ENCODE measurements at regions not wholly inside any gene's neighbourhood (a gene's known extent, or its start where the extent isn't known, plus 50 kb on each side); places are given as distances from the start of the nearest gene placed in this dataset.

DNA sequence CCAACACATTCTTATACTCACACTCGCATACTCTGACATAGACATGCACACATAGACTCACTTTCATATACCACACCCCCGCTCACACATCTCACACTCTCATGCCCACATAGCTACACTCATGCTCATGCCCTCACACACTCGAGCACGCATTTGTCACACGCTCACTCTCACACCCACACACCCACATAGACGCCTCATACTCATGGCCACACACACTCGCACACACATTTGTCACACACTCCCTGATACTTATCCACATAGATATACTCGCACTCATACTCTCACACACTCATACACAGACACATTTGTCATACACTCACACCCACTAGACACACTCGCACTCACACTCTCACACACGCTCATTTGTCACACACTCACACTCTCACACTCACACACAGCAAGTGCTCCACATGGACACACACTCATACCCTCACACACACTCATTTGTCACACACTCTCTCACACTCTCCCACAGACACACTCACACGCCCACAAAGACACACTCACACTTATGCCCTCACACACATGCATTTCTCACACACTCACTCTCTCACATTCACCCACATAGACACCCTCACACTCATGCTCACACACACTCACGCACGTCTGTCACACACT is 50.9 kb downstream of the TNP1 start:
- no peak for DNase-seq (ENCODE audit: low read depth in 2 of 2)

DNA sequence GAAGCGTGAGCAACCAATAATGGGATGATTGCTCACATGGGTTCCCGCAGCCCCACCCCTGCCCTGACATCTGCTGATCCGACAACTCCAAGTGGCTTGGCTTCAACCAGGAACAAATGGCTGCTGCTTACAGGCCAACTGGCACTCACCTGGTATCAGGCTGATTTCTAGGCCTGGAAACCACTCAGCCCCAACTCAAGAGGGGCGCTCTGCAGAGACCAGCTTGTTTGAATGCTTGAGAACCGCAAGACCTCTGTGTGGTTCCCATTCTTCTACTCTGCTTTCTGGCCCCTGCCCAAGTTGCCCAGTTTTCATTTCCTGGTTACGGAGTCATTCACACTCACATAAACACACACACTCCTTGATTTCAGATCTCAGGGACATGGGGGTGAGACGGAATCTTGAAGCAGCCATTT is 52.0 kb downstream of the TNP1 start:
- no peak for DNase-seq (ENCODE audit: low read depth in 2 of 2)

DNA sequence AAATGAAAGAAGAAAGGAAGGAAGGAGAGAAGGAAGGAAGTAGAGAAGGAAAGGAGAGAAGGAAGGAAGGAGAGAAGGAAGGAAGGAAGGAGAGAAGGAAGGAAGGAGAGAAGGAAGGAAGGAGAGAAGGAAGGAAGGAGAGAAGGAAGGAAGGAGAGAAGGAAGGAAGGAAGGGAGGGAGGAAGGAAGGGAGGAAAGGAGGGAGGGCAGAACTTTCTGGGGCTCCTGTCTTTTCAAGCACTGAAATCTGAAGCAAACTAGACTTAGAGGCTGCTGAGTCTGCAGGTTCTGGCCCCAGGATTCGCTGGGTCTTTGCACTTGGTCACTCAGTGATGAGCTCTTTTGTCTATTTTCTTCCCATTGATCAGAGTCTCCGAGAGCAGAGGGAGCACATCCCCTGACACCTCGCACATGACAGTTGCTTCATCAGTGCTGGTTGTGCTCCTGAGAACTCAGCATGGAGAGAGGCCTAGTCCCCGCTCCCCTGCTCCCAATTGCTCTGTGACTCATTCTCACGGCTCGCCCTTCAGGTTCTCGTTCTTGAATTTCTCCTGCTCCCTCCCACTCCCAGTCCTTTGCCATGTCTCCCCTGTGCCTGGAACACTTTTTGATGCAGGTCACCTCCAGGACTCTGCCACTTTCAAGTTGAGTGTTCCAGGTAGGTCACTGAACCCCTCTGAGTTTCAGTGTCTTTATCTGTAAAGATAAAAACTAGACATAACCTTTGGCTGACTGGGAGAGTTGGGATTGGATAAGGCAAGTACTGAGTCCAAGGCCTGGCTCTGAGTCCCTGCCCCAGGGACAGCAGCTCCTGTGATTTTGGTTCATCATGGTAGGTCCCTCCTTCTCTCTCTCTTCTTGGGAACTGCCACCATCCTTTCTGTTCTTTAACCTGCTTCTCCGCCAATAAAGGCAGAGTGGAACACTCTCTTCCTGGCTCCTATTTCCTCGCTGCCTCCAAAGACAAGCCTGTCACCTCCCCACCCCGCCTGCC is 55.2 kb downstream of the TNP1 start:
- DNase-seq (ENCODE audit: low read depth in 2 of 2), result no peak

DNA sequence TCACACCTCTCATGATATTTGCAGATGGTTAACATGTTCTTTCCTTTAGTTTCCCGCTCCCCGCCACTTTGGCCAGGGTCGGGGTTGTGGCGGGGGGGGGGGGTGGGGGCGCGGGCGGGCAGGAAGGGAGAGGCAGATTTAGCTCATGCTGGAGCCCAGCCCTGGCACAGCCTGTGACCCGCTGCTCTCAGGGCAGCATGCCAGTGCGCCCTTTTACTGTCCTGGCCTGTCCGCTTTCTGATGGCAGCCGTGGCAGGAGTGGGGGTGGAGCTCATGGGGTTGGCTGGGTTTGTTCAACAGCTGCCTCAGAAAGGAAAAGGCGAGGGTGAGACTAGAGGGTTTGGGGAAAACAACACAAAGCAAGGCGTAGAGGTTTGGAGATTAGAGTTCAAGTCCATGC is 56.1 kb downstream of the TNP1 start:
- DNase-seq (ENCODE audit: low read depth in 2 of 2), result no peak

DNA sequence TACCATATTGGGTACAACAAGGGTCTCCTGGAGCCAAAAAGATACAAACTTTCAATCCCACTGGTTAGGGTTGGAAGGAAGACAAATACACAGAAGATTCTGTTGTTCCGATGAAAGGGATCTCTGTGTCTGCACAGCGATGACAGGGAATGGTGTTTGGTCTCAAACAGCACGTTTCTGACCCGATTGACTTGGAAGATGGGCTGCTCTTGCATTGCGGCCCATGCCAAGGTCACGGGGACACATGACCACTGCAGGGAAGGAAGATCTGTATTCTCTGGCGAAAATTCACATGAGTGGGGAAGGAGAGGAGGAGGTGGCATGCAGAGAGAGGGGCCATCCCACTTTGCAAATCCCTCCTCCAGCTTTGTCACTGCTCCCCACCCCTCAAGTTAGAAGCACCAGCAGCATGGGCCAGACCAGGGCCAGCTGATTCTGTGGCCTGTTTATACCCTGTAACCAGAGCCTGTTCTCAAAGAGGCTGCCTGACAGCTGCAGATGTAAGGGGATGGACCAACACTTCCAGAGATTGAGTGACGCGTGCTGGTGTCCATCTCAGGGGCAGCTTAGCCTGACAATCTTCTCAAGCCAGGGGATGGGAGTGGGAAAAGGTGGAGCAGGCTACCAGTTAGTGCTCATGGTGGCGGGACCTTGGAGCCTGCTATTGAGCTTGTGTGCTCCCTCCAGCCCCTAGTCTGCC is 57.2 kb downstream of the TNP1 start:
- DNase-seq (ENCODE audit: low read depth in 2 of 2), result no peak

DNA sequence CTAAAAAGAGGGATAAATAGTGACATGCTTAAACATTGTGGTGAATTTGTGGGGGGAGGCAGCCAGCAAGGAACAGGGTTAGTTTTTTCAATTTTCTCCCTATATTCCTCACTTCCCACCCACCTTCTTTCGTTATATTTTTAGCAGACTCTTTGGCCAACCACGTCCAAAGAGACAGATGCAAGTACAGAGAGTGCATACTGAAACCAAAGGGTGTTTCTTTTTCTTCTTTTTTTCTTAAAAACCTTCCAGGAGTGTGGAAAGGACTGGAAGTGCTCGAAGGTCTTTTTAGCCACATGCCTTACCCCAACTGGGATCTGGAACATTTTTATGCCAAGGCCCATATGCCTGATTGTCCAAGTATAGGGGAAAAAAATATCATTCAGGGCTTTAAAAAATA is 59.0 kb downstream of the TNP1 start:
- DNase-seq (ENCODE audit: low read depth in 2 of 2), result no peak

DNA sequence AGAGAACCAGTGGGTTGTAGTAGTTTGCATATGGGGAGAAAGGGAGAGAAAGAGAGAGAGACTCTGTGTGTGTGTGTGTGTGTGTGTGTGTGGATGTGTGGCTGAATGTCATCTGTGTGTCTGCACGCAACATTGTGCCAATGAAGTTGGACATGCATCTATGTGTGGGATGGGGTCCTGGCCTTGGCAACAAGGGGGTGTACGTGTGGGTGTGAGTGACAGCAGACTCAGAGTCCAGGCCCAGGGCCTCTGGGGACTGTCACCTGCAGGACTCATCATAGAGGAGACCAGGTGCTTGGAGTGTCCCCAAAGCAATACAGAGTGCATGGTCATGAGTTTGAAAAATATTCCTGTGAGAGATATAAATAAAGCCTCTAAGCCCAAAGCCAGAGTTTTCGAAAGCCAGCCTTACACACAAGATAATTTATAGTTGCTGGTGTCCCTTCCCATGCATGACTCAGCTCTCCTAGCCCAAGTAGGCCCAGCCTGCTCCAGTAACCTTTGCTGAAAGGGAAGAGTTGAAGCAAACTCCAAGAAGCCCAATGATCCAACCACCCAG is 59.9 kb downstream of the TNP1 start:
- no peak for DNase-seq (ENCODE audit: low read depth in 2 of 2)

DNA sequence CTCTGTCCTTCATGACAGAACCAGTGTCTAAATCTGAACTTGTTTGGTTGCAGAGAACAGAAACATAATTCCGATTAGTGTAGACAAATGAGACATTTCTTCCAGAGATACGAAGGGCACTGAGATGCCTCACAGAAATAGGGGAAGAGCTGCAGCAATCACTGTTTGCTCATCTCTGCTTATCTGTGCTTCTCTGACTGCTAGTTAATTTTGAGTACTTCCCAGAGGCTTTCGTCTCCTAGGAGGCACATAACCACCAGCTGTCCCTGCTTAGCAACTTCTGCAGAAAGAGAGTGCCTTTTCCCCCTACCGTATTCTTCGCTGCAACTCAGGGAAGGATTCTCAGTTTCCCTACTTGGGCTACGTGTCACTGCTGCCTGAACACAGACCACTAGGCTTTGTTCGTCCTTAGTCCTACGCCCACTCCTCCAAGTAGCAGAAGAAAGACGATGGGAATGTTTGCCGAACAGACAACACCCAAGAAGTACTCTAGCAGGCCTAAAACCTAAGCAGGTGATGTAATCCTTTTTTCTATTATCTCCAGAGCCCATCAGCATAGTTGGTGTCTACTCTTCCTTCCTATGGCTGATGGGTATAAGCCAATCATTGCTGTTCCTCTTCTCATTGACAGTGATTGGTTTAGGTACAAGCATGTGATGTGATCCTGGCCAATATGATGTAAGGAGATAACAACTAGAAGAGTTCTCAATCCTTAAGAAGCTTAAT is 63.6 kb downstream of the TNP1 start:
- DNase-seq (ENCODE audit: low read depth in 2 of 2), result no peak

DNA sequence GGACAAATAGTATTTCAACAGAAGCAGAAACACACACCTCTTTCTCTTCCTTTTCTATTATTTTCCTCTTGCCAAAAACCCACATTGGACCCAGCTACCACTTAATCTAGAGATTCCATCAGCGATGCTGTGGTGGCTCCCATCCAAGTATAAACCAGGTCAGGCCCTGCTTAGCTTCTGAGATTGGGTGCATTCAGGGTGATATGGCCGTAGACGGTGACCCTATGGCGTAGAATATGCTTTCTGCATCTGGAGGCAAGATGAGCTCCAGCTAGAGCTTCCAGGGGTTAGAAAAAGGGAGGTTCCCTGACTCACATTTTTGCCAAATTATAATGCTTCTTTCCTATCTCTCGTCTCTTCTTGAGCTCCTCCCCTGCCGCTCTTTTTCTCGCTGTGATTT is 66.5 kb downstream of the TNP1 start:
- DNase-seq (ENCODE audit: low read depth in 2 of 2), result no peak

DNA sequence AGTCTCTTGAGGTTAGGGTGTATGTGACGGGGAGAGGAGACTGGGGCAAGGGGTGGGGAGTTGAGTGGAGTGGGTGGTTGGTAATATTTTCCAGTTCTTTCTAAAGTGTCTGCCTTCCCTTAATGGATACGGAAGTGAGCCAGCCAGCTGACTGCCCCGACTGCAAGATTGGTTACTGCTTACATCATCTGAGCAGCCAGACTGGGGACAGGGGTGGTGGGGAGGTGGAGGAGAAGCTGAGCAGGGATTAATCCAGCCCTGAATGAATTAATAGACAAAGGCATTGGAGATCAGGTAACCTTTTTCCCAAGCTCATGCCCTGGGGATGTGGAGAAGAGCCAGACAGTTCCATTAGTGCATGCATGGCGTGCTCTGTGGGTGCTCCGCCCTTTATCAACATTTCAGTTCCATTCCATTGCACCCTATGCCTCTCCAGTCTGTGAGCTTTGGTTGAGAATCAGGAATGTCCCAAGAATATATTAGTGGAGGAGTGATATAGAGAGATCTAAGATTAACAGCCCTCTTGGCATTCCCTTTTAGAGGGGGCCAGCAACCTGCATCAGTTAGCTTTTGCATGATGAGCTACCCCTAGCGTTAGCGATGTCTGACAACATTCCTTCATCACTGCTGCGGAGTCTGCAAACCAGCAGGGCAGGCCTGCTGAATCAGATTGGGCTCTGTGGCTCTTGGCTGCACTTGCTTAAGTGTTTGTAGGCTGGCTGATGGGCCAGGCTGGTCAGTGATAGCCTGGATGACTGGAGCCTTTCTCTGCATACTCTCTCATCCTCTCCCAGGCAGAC is 67.4 kb downstream of the TNP1 start:
- no peak for DNase-seq (ENCODE audit: low read depth in 2 of 2)

DNA sequence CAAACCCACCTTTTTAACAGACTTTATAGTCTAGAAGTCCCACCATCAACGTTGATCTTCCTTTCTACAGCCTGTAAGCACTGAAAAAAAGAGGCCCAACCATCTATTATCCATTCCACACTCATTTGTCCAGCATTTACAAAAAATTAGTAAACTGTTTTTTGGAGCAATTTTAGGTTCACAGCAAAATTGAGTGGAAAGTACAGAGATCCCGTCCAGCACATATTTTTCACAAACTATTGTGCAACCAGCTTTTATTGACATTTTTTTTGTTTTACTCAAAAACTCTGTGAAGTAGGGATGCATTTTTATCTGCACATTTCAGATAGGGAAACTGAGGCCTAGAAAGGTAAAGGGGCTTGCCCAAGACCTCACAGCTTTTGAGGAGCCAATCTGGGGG is 68.6 kb downstream of the TNP1 start:
- no peak for DNase-seq (ENCODE audit: low read depth in 2 of 2)

DNA sequence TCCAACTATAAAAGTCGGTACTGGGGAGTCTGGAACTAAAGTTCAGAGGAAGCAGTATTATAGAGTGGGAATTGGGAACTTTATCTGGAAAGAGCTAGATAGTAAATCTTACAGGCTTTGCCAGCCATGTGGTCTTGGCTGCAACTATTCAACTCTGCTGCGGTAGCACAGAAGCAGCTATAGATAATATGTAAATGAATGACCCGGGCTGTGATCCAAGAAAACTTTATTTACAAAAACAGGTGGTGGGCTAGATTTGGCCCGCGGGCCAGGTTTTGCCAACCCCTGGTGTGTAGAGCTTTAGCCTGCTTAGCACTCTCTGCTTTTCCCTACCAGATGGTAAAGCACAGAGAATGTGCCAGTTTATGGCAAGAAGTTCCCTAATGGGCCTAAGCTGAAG is 70.8 kb downstream of the TNP1 start:
- no peak for DNase-seq (ENCODE audit: low read depth in 2 of 2)

DNA sequence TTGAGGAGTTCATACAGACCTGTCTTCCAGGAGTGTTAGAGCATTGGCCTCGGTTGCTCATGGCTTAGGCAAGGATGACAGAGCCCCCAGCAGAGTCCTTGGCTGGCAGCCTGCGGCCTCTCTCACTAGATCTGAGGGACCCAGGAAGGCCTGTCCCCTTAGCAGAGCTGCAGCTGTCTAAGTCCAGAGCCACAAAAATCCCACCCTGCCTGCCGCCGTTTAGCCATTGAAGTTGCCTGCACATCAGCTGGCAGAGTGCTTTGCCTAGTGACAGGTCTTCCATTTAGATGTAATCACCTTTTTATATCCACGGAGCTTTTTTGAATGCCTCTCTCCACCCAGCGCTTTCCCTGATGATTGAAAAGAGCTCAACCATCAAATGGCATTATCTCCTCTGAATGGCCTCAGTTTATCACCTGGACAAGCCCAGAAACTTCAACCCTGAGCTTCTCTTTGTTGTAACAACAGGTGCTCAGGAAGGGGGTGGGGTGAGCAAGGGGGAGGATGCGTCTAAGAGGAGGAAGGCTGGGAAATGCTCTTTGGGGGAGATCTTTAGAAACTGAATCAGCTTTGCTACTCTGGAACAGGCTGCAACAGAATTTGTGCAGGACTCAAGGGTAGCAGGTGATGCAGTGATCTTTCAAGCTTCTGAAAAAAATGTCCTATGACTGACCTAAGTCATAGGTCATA is 71.9 kb downstream of the TNP1 start:
- DNase-seq (ENCODE audit: low read depth in 2 of 2), result no peak

DNA sequence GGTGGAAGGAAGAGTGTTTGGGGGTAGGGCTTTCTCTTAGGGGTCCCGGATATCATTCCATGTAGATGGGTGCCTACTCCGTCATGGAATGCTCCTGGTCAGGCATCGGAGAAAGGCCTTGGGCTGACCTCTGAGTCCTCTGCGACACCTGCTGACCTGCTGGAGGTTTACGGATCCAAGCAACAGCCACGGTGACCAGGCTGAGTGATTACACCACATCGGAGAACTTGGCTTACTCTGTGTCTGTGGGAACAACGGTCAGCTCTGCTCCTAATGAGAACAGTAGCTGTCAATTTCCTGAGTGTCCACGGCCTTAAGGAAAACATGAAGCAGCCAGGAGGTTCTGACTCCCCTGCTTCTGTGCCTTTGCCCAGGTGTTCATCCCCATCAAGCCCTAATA is 73.2 kb downstream of the TNP1 start:
- no peak for DNase-seq (ENCODE audit: low read depth in 2 of 2)

DNA sequence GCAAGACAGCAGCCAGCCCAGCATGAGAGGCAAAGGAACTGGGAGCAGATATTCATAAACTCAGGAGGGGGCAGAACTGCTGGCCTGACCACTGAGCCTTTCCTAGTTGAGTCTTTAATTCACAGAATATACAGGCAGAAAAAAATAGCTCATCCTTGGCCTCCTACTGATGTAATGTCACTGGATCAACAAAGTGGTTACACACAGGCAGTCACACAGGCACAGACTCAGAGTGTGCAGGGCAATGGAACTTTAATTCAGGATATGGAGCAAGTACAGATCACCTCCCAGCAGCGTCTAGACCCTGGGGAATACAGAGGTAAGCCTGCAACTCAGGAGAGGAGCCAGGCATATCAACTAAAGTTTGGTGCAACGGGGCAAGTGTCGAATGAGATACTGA is 75.4 kb downstream of the TNP1 start:
- DNase-seq (ENCODE audit: low read depth in 2 of 2), result no peak

DNA sequence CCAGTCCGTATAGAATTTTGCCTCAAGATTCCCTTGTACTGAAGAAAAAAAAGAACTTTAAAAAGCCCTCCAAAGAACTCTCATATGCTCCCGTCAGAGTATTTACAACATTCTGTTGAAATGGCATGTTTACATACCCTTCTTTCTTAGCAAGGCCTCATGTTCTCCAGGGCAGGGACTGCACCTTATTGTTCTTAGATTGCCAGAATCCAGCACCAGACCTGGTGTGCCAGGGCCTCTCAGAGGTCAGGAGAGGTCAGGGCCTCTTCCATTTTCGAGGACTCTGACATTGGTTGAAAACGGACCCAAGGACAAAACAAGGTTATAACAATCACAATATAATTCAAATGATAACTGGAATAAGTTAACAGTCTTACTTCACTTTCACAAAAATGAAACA is 78.2 kb downstream of the TNP1 start:
- no peak for DNase-seq (ENCODE audit: low read depth in 2 of 2)

DNA sequence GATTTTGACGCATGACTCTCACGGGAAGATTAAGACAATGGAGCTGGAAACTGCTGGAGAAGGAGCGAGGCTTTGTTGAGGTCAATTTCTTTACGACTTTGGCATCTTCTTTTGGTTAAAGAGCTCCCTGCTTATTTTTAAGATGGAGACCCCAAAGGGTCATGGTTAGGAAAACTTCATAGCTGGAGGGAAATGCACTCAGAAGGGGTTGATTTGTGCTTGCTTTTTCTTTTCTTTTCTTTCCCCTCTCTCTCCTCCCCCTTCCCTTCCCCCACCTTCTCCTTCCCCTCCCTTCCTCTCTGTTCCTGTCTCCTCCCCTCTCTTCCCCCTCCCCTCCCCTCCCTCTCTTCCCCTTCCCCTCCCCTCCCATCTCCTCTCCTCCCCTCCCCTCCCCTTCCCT is 79.0 kb downstream of the TNP1 start:
- DNase-seq (ENCODE audit: low read depth in 2 of 2), result no peak

DNA sequence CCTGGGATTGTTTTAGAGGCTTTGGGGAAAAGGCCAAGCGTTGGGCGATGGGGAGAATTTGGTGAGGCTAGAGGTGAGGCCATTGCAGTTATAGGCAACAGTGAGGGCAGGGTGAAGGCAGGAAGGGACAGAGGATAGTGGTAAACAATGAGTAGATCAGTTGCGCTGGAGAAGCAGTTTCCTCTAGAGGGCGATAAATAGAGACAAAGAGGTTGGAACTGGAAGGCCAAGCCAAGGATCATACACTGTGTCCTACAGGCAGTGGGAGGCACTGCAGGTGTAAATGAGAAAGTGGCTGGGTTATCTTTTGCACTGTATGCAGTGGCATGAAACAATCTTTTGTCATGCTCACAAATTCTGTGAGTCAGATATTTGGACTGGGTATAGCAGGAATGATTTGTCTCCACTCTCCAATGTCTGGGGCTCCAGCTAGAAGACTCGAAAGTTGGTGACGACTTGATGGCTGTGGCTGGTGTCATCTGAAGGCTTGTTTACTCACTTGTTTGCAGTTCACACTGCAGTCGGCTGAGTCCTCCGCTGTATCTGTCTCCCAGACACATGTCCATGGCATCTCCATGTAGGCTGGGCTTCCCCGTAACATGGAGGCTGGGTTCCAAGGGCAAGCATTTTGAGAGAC is 82.1 kb downstream of the TNP1 start:
- peak; percentile 9 to 16 for DNase-seq (ENCODE audit: low read depth in 2 of 2)

DNA sequence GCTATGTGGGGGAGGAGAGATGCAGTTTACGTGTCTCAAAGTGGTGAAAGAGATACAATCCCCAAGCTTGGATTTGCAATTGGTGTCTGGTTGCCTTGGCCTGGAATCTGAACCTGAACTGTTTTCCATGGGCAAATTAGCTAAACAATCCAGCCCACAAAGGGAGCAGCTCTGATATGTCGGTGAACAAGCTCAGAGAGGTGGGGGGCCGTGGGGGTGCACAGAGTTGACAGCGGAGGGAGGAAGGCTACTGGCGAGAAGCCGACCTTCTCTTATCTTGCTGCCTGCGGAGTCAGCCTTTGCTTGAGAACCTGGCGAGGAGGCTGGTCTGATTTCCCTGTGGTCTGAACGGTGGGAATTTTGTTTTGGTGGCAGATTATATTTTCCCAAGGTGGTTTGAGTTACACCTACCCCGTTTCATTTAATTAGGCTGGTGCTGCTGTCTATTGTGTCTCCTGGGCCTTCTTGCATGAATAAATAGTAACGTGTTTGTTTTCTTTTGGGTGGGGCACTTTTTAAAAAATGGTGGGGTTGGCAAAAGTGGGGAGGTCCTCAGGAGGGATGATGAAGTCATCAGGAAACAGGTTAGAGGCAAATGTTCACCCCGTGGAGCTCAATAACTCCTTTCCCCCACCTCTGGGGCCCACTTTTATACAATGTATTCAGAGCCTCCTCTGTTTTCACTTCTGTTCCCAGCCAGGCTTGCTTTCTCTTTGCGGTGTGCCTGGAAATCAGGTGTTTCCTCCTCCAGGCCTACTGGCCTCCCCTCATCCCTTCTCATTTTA is 80.9 kb upstream of the IGFBP5 start:
- DNase-seq (ENCODE audit: low read depth in 2 of 2), result no peak
